PC-9 (cell line): ENCODE measurements at regions not wholly inside any gene's neighbourhood (a gene's known extent, or its start where the extent isn't known, plus 50 kb on each side); places are given as distances from the start of the nearest gene placed in this dataset.

Experiments
- BruUV-seq: library from RNA; stranded (reverse); fragments of 400-500 nt; replicated peaks from 2 replicates; lab custom pipeline; 2021; lab: Mats Ljungman, UMichigan
- CTCF ChIA-PET: fragments of 300-600 bp; sonication (Branson Sonifier 250); formaldehyde crosslinking; loops from one replicate; lab custom pipeline; 2022; ENCODE audit warnings: antibody characterized with exemption; lab: Charles Lee
- POLR2A ChIA-PET: fragments of 300-600 bp; sonication (Branson Sonifier 250); formaldehyde crosslinking; loops from one replicate; lab custom pipeline; 2022; ENCODE audit warnings: antibody characterized with exemption; ENCODE audit not compliant: unreplicated experiment; lab: Charles Lee
- DNase-seq, 2 experiments: peaks; one replicate each; pipeline versions ENCODE4 v3.0.0 to v3.0.0-alpha.2; 2015 to 2022; ENCODE audit warnings: mixed read lengths in 1 of 2
- H2AFZ ChIP-seq: fragments of 200-600 bp; sonication (generic); 2 replicates; pipeline ENCODE4 v1.8.1; 2017; ENCODE audit warnings: antibody characterized with exemption
- H3F3A ChIP-seq: fragments of 200-600 bp; sonication (generic); 2 replicates; pipeline ENCODE4 v1.8.1; 2017; ENCODE audit warnings: antibody characterized with exemption, mild to moderate bottlenecking, low read depth; ENCODE audit not compliant: insufficient read depth
- H3K27ac ChIP-seq: fragments of 200-600 bp; sonication (generic); 2 replicates; pipeline ENCODE4 v1.6.1; 2016; ENCODE audit warnings: mixed run types
- H3K27me3 ChIP-seq: fragments of 200-600 bp; sonication (generic); 2 replicates; pipeline ENCODE4 v1.6.1; 2016; ENCODE audit warnings: low read depth, mixed run types; ENCODE audit not compliant: insufficient read depth
- H3K36me3 ChIP-seq: fragments of 200-600 bp; sonication (generic); 2 replicates; pipeline ENCODE4 v1.6.1; 2016; ENCODE audit warnings: low read depth, mixed run types
- H3K4me1 ChIP-seq: fragments of 200-600 bp; sonication (generic); replicated peaks from 2 replicates; pipeline ENCODE4 v1.6.1; 2016; ENCODE audit warnings: mixed run types; ENCODE audit not compliant: insufficient read depth
- H3K4me2 ChIP-seq: fragments of 200-600 bp; sonication (generic); 2 replicates; pipeline ENCODE4 v1.6.1; 2017; ENCODE audit warnings: mixed run types
- H3K4me3 ChIP-seq: fragments of 200-600 bp; sonication (generic); 2 replicates; pipeline ENCODE4 v1.6.1; 2016; ENCODE audit warnings: mixed run types
- H3K79me2 ChIP-seq: fragments of 200-600 bp; sonication (generic); 2 replicates; pipeline ENCODE4 v1.6.1; 2017; ENCODE audit warnings: low read depth, mixed run types
- H3K9me2 ChIP-seq: fragments of 200-600 bp; sonication (generic); 2 replicates; pipeline ENCODE4 v1.8.1; 2017; ENCODE audit warnings: mild to moderate bottlenecking; ENCODE audit not compliant: insufficient read depth
- H3K9me3 ChIP-seq: fragments of 200-600 bp; sonication (generic); 2 replicates; pipeline ENCODE4 v1.8.1; 2016; ENCODE audit warnings: low read depth; ENCODE audit not compliant: insufficient read depth
- H4K20me1 ChIP-seq: fragments of 200-600 bp; sonication (generic); 2 replicates; pipeline ENCODE4 v1.8.1; 2017; ENCODE audit not compliant: insufficient read depth
- CTCF ChIP-seq: fragments of 200-600 bp; sonication (generic); conservative IDR thresholded peaks from 2 replicates; pipeline ENCODE4 v1.6.1; 2017; ENCODE audit warnings: mixed run types, antibody characterized with exemption, mild to moderate bottlenecking, moderate library complexity
- EZH2 ChIP-seq: fragments of 200-600 bp; sonication (generic); IDR thresholded peaks from 2 replicates; pipeline ENCODE4 v1.8.0; 2017; ENCODE audit warnings: antibody characterized with exemption, low read depth
- intact Hi-C: fragments of 100-400 bp; cut with micrococcal nuclease; formaldehyde crosslinking; loops from one replicate; pipeline ENCODE4 v1.10.0; 2022; ENCODE audit not compliant: unreplicated experiment

GRCh38 chr1:5718831-5719632, 273.2 kb downstream of the NPHP4 start:
- no peak overlapping the region for H3K4me2 ChIP-seq
- H3F3A ChIP-seq, result no peaks in the 10 kb centered on the region
- H4K20me1 ChIP-seq, result no peaks in the 10 kb centered on the region
- POLR2A ChIA-PET, result no interaction called here
- no peaks in the 10 kb centered on the region for H3K9me2 ChIP-seq
- H3K4me3 ChIP-seq, result no peak overlapping the region
- H3K79me2 ChIP-seq, result no peaks in the 10 kb centered on the region
- peaks cover 68% of the 10 kb centered on the region for H3K27me3 ChIP-seq
- no peak overlapping the region for H2AFZ ChIP-seq
- CTCF ChIA-PET, result no interaction called here
- H3K9me3 ChIP-seq, result no peaks in the 10 kb centered on the region
- intact Hi-C loops, result no loop called here
- H3K36me3 ChIP-seq, result no peaks in the 10 kb centered on the region
- H3K4me1 ChIP-seq, result no peaks in the 10 kb centered on the region
- no peak overlapping the region for H3K27ac ChIP-seq
- TF ChIP-seq EZH2 (no peak), CTCF (no peak)
- DNase-seq, result no peak
- no TSS peak for BruUV-seq

GRCh38 chr1:5717031-5717682, 275.1 kb downstream of the NPHP4 start:
- H3K4me1 ChIP-seq, result no peaks in the 10 kb centered on the region
- BruUV-seq, result no TSS peak
- no peak for DNase-seq
- no peak overlapping the region for H3K4me3 ChIP-seq
- H3K4me2 ChIP-seq, result no peak overlapping the region
- no peaks in the 10 kb centered on the region for H4K20me1 ChIP-seq
- no peaks in the 10 kb centered on the region for H3K36me3 ChIP-seq
- TF ChIP-seq CTCF, result no peak
- TF ChIP-seq EZH2, result no peak
- intact Hi-C loops, result no loop called here
- ChIA-PET POLR2A (no interaction called here), CTCF (no interaction called here)
- H3K9me2 ChIP-seq, result no peaks in the 10 kb centered on the region
- H3K79me2 ChIP-seq, result no peaks in the 10 kb centered on the region
- peaks cover 57% of the 10 kb centered on the region for H3K27me3 ChIP-seq
- H3F3A ChIP-seq, result no peaks in the 10 kb centered on the region
- H2AFZ ChIP-seq, result no peak overlapping the region
- H3K27ac ChIP-seq, result no peak overlapping the region
- no peaks in the 10 kb centered on the region for H3K9me3 ChIP-seq

- Histone ChIP-seq H3K4me1 (no peaks in the 10 kb centered on the region), H3K27ac (no peak overlapping the region), H3K9me2 (no peaks in the 10 kb centered on the region), H3K9me3 (no peaks in the 10 kb centered on the region), H3K36me3 (no peaks in the 10 kb centered on the region), H4K20me1 (no peaks in the 10 kb centered on the region), H3K4me3 (no peak overlapping the region), H2AFZ (no peak overlapping the region), H3K27me3 (peaks cover 50% of the 10 kb centered on the region), H3K79me2 (no peaks in the 10 kb centered on the region), H3F3A (no peaks in the 10 kb centered on the region), H3K4me2 (no peak overlapping the region)
- BruUV-seq, result no TSS peak
- TF ChIP-seq CTCF (no peak), EZH2 (no peak)
- ChIA-PET CTCF (no interaction called here), POLR2A (no interaction called here)
- no peak for DNase-seq
- intact Hi-C loops, result no loop called here
Observed at GRCh38 chr1:5716126-5716525, 276.1 kb downstream of the NPHP4 start.
